Psoas muscle (tissue), 7 donors: ENCODE measurements at regions not wholly inside any gene's neighbourhood (a gene's known extent, or its start where the extent isn't known, plus 50 kb on each side); places are given as distances from the start of the nearest gene placed in this dataset.

Experiments used
- ATAC-seq, 4 donors: fragments of 200-7000 bp; cut with Tn5 transposase; one replicate each; pipeline ENCODE4 v1.9.1; 2020; ENCODE audit warnings: moderate library complexity in 3 of 4, mild to moderate bottlenecking in 2 of 4
- DNase-seq, 2 donors: peaks; one replicate each; pipeline ENCODE4 v3.0.0-alpha.2; 2020
- H3K27ac ChIP-seq: fragments of 200-600 bp; one replicate; pipeline ENCODE4 v1.8.0; 2022
- H3K27me3 ChIP-seq, 3 donors: fragments of 200-600 bp in 1 of 3; one replicate each; pipeline versions ENCODE4 v1.6.1 to v1.8.0; 2013 to 2022; ENCODE audit warnings: low read length in 2 of 3, mild to moderate bottlenecking in 2 of 3, moderate library complexity in 1 of 3; ENCODE audit not compliant: insufficient read depth in 3 of 3
- H3K36me3 ChIP-seq, 2 donors: fragments of 200-600 bp in 1 of 2; one replicate each; pipeline versions ENCODE4 v1.6.1 to v1.8.0; 2013 to 2022; ENCODE audit warnings: low read depth in 1 of 2, mild to moderate bottlenecking in 1 of 2, moderate library complexity in 1 of 2; ENCODE audit not compliant: insufficient read depth in 1 of 2
- H3K4me1 ChIP-seq: fragments of 200-600 bp; one replicate; pipeline ENCODE4 v1.8.0; 2022
- H3K4me3 ChIP-seq: fragments of 200-600 bp; one replicate; pipeline ENCODE4 v1.8.0; 2022; ENCODE audit warnings: mild to moderate bottlenecking
- H3K9me3 ChIP-seq: fragments of 200-600 bp; one replicate; pipeline ENCODE4 v1.8.0; 2022
- CTCF ChIP-seq: fragments of 200-600 bp; IDR thresholded peaks from one replicate; pipeline ENCODE4 v1.8.0; 2022; ENCODE audit warnings: antibody characterized with exemption
- WGBS, 3 donors: extraction: QIAGEN DNeasy Blood & Tissue Kit; methylation state at CpG; one replicate each; pipeline versions ENCODE4 v1.1.6 to v1.1.7; 2013; 5-methylcytosine and 5-hydroxymethylcytosine counted together
- intact Hi-C, 2 donors: fragments of 100-400 bp; cut with DNase I; formaldehyde crosslinking; loops; one replicate each; pipeline versions ENCODE4 v1.11.0 to v1.14.2; 2022
- donor health status: healthy with polysubstance abuse.
- donor health status: DM: no; HTN: no; CAD: no; lungs with moderate emphysema.
- donor health status: Bipolar disorder and iron deficiency.
- donor health status: healthy.
- donor health status: DM: yes; HTN: yes; CAD: no.
- donor health status: DM: no; HTN: no; CAD: no.
- donor health status: DM: yes; HTN: yes; CAD: no.

GRCh38 chr12:74917743-74918142 lies 291.9 kb downstream of the KCNC2 start:
- TF ChIP-seq CTCF: no peak
- Histone ChIP-seq H3K4me1 (no peaks in the 10 kb centered on the region), H3K4me3 (no peak overlapping the region), H3K36me3 (no peaks in the 10 kb centered on the region), H3K27ac (no peak overlapping the region), H3K27me3 (no peaks in the 10 kb centered on the region), H3K9me3 (no peaks in the 10 kb centered on the region)
- ATAC-seq (no peak), DNase-seq (no peak)
- intact Hi-C loops: no loop called here

GRCh38 chr12:74918291-74918690 lies 291.3 kb downstream of the KCNC2 start:
- Histone ChIP-seq H3K4me3 (no peak overlapping the region), H3K4me1 (no peaks in the 10 kb centered on the region), H3K27me3 (no peaks in the 10 kb centered on the region), H3K27ac (no peak overlapping the region), H3K9me3 (no peaks in the 10 kb centered on the region), H3K36me3 (no peaks in the 10 kb centered on the region)
- WGBS, 3 donors: 0 to 21% (median 2%) methylated on average over 1 of the region's 1 CpG
- no peak for TF ChIP-seq CTCF
- DNase-seq (no peak), ATAC-seq (no peak)
- intact Hi-C loops: no loop called here

GRCh38 chr12:74922117-74922516 lies 287.5 kb downstream of the KCNC2 start:
- intact Hi-C loops: no loop called here
- ATAC-seq (no peak), DNase-seq (no peak)
- Histone ChIP-seq H3K9me3 (peaks cover 6% of the 10 kb centered on the region), H3K27ac (no peak overlapping the region), H3K4me1 (no peaks in the 10 kb centered on the region), H3K27me3 (no peaks in the 10 kb centered on the region), H3K36me3 (no peaks in the 10 kb centered on the region), H3K4me3 (no peak overlapping the region)
- TF ChIP-seq CTCF: no peak
- WGBS, 3 donors: 41 to 67% (median 59%) methylated on average over 1 of the region's 1 CpG

GRCh38 chr12:74922642-74923041 lies 287.0 kb downstream of the KCNC2 start:
- ATAC-seq (no peak), DNase-seq (no peak)
- 65 to 86% (median 70%) methylated on average over 1 of the region's 1 CpG for WGBS, 3 donors
- Histone ChIP-seq H3K27me3 (no peaks in the 10 kb centered on the region), H3K4me3 (no peak overlapping the region), H3K4me1 (no peaks in the 10 kb centered on the region), H3K27ac (no peak overlapping the region), H3K36me3 (no peaks in the 10 kb centered on the region), H3K9me3 (peaks cover 6% of the 10 kb centered on the region)
- TF ChIP-seq CTCF: no peak
- intact Hi-C loops: no loop called here

- no peaks in the 10 kb centered on the region for H3K4me1 ChIP-seq
- no peak overlapping the region for H3K27ac ChIP-seq
- H3K9me3 ChIP-seq: no peaks in the 10 kb centered on the region
- DNase-seq: no peak
- no peaks in the 10 kb centered on the region for H3K36me3 ChIP-seq
- H3K4me3 ChIP-seq: no peak overlapping the region
- 70 to 82% (median 77%) methylated on average over 2 of the region's 2 CpGs for WGBS, 3 donors
- no peaks in the 10 kb centered on the region for H3K27me3 ChIP-seq
- ATAC-seq: no peak
- no peak for TF ChIP-seq CTCF
- intact Hi-C loops: no loop called here
Observed at GRCh38 chr12:74941670-74942069, 268.0 kb downstream of the KCNC2 start.
